Smooth muscle cell (in vitro differentiated cells): ENCODE measurements at regions not wholly inside any gene's neighbourhood (a gene's known extent, or its start where the extent isn't known, plus 50 kb on each side); places are given as distances from the start of the nearest gene placed in this dataset.
"Not testable (repeated sequence)": the region's sequence is repeated elsewhere in the genome, so short reads cannot be mapped to it uniquely, and the experiment has no call there.

ENCODE experiments used
- DNase-seq: peaks from one replicate; lab custom pipeline; 2025; ENCODE audit not compliant: unreplicated experiment; lab: John Stamatoyannopoulos, UW
- H2AFZ ChIP-seq: fragments of 200-600 bp; sonication (generic); 2 replicates; pipeline ENCODE4 v1.6.0; 2016; ENCODE audit warnings: antibody characterized with exemption, low read depth, mild to moderate bottlenecking
- H3F3A ChIP-seq: fragments of 200-600 bp; sonication (generic); 2 replicates; pipeline ENCODE4 v1.6.0; 2017; ENCODE audit warnings: antibody characterized with exemption, low read depth
- H3K27ac ChIP-seq: fragments of 200-600 bp; sonication (generic); 2 replicates; pipeline ENCODE4 v1.5.1; 2016; ENCODE audit warnings: low read depth, mild to moderate bottlenecking
- H3K27me3 ChIP-seq: fragments of 200-600 bp; sonication (generic); 2 replicates; pipeline ENCODE4 v1.6.1; 2016; ENCODE audit warnings: low read depth, mild to moderate bottlenecking
- H3K36me3 ChIP-seq: fragments of 200-600 bp; sonication (generic); 2 replicates; pipeline ENCODE4 v1.5.1; 2016; ENCODE audit warnings: low read depth
- H3K4me1 ChIP-seq: fragments of 200-600 bp; sonication (generic); 2 replicates; pipeline ENCODE4 v1.5.1; 2016; ENCODE audit warnings: low read depth
- H3K4me2 ChIP-seq: fragments of 200-600 bp; sonication (generic); 2 replicates; pipeline ENCODE4 v1.6.0; 2016; ENCODE audit warnings: mild to moderate bottlenecking
- H3K4me3 ChIP-seq: fragments of 200-600 bp; sonication (generic); 2 replicates; pipeline ENCODE4 v1.5.1; 2016; ENCODE audit warnings: mild to moderate bottlenecking
- H3K79me2 ChIP-seq: fragments of 200-600 bp; sonication (generic); 2 replicates; pipeline ENCODE4 v1.6.0; 2016; ENCODE audit warnings: low read depth, mild to moderate bottlenecking
- H3K9ac ChIP-seq: fragments of 200-600 bp; sonication (generic); 2 replicates; pipeline ENCODE4 v1.6.0; 2016; ENCODE audit warnings: low read depth
- H3K9me3 ChIP-seq: fragments of 200-600 bp; sonication (generic); replicated peaks from 2 replicates; pipeline ENCODE4 v1.5.1; 2016; ENCODE audit warnings: low read depth
- H4K20me1 ChIP-seq: fragments of 200-600 bp; sonication (generic); 2 replicates; pipeline ENCODE4 v1.6.0; 2016; ENCODE audit warnings: low read depth
- WGBS: methylation state at CpG from one replicate; pipeline ENCODE4 v1.1.7; 2016; ENCODE audit warnings: low lambda C conversion rate; 5-methylcytosine and 5-hydroxymethylcytosine counted together
- TF ChIP-seq, protein P1 (sequence below): fragments of 200-600 bp; sonication (generic); IDR thresholded peaks from 2 replicates; pipeline ENCODE4 v1.5.1; 2017; ENCODE audit warnings: borderline replicate concordance, mild to moderate bottlenecking, antibody characterized with exemption; ENCODE audit not compliant: insufficient read depth, poor library complexity, severe bottlenecking

DNA sequence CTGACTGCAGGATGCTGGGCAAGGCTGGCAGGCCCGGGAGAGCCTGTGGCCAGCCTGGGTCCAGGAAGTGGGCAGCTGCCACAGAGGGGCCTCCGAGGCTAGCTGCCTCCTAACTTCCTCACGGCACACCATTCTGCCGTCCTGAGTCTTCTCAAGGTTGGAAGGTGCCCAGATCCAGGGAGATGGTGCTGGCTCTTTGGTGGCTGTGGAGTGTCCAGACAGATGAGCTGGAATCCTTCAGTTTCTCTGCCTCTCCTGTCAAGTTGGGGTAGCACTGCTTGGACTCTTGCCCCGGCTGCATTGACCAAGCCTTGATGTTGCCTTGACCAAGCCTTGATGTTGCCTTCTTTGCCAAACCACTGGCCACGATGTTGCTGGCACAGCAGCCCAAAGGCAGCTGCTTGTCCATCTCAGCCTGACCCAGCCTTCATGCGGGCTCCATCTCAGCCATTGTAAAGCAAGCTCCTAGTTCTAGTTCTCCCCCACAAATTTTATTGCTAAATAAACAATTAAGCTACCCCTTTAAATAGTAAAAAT is 75.1 kb upstream of the AFDN start:
- no peaks in the 10 kb centered on the region for H3K36me3 ChIP-seq
- no peak overlapping the region for H3K4me3 ChIP-seq
- no peaks in the 10 kb centered on the region for H3K27me3 ChIP-seq
- H4K20me1 ChIP-seq = no peaks in the 10 kb centered on the region
- H3K79me2 ChIP-seq = no peaks in the 10 kb centered on the region
- H3K9ac ChIP-seq = no peak overlapping the region
- H2AFZ ChIP-seq = no peak overlapping the region
- H3F3A ChIP-seq = peaks cover 3% of the 10 kb centered on the region
- H3K9me3 ChIP-seq = no peaks in the 10 kb centered on the region
- H3K4me2 ChIP-seq = no peak overlapping the region
- no peaks in the 10 kb centered on the region for H3K4me1 ChIP-seq
- TF ChIP-seq, protein P1, sequence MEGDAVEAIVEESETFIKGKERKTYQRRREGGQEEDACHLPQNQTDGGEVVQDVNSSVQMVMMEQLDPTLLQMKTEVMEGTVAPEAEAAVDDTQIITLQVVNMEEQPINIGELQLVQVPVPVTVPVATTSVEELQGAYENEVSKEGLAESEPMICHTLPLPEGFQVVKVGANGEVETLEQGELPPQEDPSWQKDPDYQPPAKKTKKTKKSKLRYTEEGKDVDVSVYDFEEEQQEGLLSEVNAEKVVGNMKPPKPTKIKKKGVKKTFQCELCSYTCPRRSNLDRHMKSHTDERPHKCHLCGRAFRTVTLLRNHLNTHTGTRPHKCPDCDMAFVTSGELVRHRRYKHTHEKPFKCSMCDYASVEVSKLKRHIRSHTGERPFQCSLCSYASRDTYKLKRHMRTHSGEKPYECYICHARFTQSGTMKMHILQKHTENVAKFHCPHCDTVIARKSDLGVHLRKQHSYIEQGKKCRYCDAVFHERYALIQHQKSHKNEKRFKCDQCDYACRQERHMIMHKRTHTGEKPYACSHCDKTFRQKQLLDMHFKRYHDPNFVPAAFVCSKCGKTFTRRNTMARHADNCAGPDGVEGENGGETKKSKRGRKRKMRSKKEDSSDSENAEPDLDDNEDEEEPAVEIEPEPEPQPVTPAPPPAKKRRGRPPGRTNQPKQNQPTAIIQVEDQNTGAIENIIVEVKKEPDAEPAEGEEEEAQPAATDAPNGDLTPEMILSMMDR = no peak
- no peak overlapping the region for H3K27ac ChIP-seq
- WGBS = 89% methylated on average over 7 of the region's 7 CpGs
- no peak for DNase-seq

DNA sequence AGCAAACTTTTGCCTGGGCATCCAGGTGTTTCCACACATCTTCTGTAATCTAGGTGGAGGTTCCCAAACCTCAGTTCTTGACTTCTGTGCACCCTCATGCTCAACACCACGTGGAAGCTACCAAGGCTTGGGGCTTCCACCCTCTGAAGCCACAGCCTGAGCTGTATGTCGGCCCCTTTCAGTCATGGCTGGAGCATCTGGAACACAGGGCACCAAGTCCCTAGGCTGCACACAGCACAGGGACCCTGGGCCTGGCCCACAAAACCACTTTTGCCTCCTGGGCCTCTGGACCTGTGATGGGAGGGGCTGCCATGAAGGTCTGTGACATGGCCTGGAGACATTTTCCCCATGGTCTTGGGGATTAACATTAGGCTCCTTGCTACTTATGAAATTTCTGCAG is 73.4 kb upstream of the AFDN start:
- DNase-seq, H3K4me3 ChIP-seq, H3K4me2 ChIP-seq, H3K4me1 ChIP-seq, H3K27ac ChIP-seq, H3K36me3 ChIP-seq, H3F3A ChIP-seq, H3K9ac ChIP-seq, H2AFZ ChIP-seq, H3K27me3 ChIP-seq, H4K20me1 ChIP-seq, H3K9me3 ChIP-seq, H3K79me2 ChIP-seq: not testable (repeated sequence)
- WGBS = 92% methylated on average over 2 of the region's 2 CpGs

DNA sequence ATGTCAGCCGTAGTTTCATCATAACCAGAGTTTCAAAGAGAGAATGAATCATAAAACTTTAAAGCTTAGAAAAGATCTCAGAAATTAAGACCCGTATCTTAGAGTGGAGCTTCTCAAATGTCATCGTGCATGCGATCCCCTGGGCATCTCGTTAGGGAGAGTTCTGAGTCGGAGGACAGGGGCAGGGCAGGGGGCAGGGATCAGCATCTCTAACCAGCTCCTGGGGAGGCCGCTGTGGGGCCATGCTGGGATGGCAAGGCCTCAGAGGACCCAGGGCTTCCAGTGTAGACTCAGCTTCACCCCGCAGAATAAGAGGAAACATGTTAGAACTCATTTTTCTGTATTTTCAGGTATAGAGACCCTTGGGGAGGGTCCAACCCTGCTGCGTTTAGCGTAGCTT is 72.0 kb upstream of the AFDN start:
- H2AFZ ChIP-seq = peak overlapping the region; percentile 24
- WGBS = 67% methylated on average over 10 of the region's 10 CpGs
- H3K36me3 ChIP-seq = no peaks in the 10 kb centered on the region
- no peaks in the 10 kb centered on the region for H4K20me1 ChIP-seq
- H3K4me3 ChIP-seq = no peak overlapping the region
- H3K9ac ChIP-seq = no peak overlapping the region
- no peaks in the 10 kb centered on the region for H3K4me1 ChIP-seq
- H3K79me2 ChIP-seq = no peaks in the 10 kb centered on the region
- H3K9me3 ChIP-seq = no peaks in the 10 kb centered on the region
- no peak overlapping the region for H3K27ac ChIP-seq
- TF ChIP-seq, protein P1 = no peak
- H3K27me3 ChIP-seq = no peaks in the 10 kb centered on the region
- no peak overlapping the region for H3K4me2 ChIP-seq
- no peaks in the 10 kb centered on the region for H3F3A ChIP-seq
- DNase-seq = no peak

DNA sequence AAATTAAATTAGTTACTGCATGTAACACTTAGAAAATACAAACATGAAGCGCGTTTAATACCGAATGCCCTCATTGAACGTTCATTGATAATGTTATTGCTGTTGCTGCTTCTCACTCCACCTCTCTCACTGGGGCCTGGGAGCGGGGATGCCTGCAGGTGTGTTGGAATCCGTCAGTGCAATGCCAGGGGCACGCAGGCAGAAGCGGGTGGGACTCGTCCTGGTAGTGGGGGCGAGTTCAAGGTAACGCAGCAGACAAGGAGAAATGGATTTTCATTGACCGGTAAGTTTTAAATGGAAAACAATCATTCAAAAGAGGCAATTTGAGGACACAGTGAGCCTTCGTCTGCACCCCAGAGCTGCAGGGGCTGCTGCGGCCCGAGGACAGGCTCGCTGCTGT is 71.2 kb upstream of the AFDN start:
- 95% methylated on average over 16 of the region's 16 CpGs for WGBS
- H3K79me2 ChIP-seq = no peaks in the 10 kb centered on the region
- H3F3A ChIP-seq = no peaks in the 10 kb centered on the region
- no peak overlapping the region for H3K9ac ChIP-seq
- no peaks in the 10 kb centered on the region for H3K4me1 ChIP-seq
- DNase-seq = no peak
- no peaks in the 10 kb centered on the region for H3K36me3 ChIP-seq
- H4K20me1 ChIP-seq = no peaks in the 10 kb centered on the region
- H3K4me2 ChIP-seq = no peak overlapping the region
- H3K9me3 ChIP-seq = no peaks in the 10 kb centered on the region
- no peak overlapping the region for H3K4me3 ChIP-seq
- no peaks in the 10 kb centered on the region for H3K27me3 ChIP-seq
- H2AFZ ChIP-seq = no peak overlapping the region
- no peak overlapping the region for H3K27ac ChIP-seq
- TF ChIP-seq, protein P1 = no peak
